ENCODE measurements at regions not wholly inside any gene's neighbourhood (a gene's known extent, or its start where the extent isn't known, plus 50 kb on each side); places are given as distances from the start of the nearest gene placed in this dataset.

DNA sequence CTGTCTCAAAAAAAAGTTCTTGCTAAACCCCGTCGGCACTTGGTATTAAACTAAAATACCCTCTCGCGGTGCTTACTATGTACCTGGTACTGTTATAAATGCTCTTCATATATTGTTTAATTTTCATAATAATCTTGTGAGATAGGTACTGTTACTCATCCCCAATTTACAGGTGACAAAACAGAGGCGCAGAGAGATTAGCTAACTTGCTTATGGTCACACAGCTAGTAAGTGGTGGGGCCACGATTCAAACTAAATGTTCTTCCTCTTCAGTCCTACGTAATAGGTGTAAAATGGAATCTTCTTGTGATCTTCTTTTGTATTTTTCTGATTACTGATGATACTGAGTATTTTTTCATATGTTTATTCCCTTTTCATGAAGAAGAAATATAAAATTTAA lies 51.3 kb downstream of the TET3 start:
- no peak for DNase-seq
- Mint-ChIP-seq H3K9me3 (no peaks in the 10 kb centered on the region), H3K36me3 (ENCODE audit: low read depth) (peaks cover 9% of the 10 kb centered on the region), H3K4me1 (ENCODE audit: low read depth) (peaks cover 84% of the 10 kb centered on the region), H3K4me3 (no peak overlapping the region), H3K27ac (peak overlapping the region; percentile 68), H3K27me3 (no peaks in the 10 kb centered on the region)
- Histone ChIP-seq H3K36me3 (ENCODE audit: insufficient read depth, low read length) (no peaks in the 10 kb centered on the region), H3K9me3 (ENCODE audit: control insufficient read depth in 1 of 2, insufficient read depth in 1 of 2, low read length in 2 of 2) (no peaks in the 10 kb centered on the region), H3K4me3 (ENCODE audit: low read length) (no peak overlapping the region), H3K27me3 (ENCODE audit: control insufficient read depth in 1 of 2, insufficient read depth in 2 of 2, low read length in 2 of 2) (no peaks in the 10 kb centered on the region), H3K4me1 (ENCODE audit: insufficient read depth, low read length) (peaks cover 67% of the 10 kb centered on the region), H3K27ac (ENCODE audit: low read depth in 1 of 2, low read length in 2 of 2) (no peak overlapping the region)
- no peak for ATAC-seq (ENCODE audit: poor library complexity)
- intact Hi-C loops (cut with DNase I, micrococcal nuclease): no loop called here
- ChIA-PET CTCF (no interaction called here), POLR2A (no interaction called here)
- TF ChIP-seq, protein P1, sequence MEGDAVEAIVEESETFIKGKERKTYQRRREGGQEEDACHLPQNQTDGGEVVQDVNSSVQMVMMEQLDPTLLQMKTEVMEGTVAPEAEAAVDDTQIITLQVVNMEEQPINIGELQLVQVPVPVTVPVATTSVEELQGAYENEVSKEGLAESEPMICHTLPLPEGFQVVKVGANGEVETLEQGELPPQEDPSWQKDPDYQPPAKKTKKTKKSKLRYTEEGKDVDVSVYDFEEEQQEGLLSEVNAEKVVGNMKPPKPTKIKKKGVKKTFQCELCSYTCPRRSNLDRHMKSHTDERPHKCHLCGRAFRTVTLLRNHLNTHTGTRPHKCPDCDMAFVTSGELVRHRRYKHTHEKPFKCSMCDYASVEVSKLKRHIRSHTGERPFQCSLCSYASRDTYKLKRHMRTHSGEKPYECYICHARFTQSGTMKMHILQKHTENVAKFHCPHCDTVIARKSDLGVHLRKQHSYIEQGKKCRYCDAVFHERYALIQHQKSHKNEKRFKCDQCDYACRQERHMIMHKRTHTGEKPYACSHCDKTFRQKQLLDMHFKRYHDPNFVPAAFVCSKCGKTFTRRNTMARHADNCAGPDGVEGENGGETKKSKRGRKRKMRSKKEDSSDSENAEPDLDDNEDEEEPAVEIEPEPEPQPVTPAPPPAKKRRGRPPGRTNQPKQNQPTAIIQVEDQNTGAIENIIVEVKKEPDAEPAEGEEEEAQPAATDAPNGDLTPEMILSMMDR (IDR thresholded peaks at IDR 0.05): no peak

DNA sequence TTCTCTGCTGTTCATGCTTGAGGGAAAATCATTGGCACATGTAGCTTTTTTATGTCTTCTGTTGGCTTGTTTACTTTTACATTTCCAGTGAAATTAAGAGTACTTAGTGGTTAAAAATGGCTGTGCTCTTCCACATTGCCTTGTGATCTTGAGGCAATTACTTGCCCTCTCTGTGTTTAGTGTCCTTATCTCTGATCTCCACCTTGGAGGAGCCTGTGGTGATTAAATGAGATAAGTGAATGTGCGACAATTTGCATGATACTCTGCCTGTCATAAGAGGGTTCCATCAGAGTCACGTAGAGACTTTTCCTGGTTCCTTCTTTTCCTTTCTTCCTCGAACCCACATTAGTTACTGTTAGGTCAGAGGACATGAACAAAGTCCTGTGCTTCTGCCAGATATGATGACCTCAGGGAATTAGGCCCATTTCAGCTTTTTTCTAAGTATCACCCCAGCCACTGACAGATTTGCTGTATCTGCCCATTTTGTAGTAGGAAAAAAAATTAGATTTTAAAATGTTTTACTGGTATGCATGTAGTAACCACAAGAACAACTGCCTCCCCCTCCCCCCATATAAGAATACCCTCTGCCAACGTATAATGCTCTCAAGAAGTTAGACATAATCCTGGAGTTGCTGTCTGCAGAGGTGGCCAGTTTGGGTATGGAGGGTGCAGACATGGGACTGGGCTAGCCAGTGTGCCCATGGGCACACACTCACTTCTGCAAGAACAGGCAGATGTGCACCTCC lies 51.9 kb downstream of the TET3 start:
- DNase-seq (no peak), ATAC-seq (ENCODE audit: poor library complexity) (no peak)
- no peak overlapping the region for H3K4me3 ChIP-seq (ENCODE audit: low read length)
- no peaks in the 10 kb centered on the region for H3K36me3 ChIP-seq (ENCODE audit: insufficient read depth, low read length)
- TF ChIP-seq, protein P1 (IDR thresholded peaks at IDR 0.05): no peak
- H3K36me3 Mint-ChIP-seq (ENCODE audit: low read depth): peaks cover 9% of the 10 kb centered on the region
- H3K27me3 ChIP-seq (ENCODE audit: control insufficient read depth in 1 of 2, insufficient read depth in 2 of 2, low read length in 2 of 2): no peaks in the 10 kb centered on the region
- H3K9me3 Mint-ChIP-seq: no peaks in the 10 kb centered on the region
- CTCF ChIA-PET: no interaction called here
- peaks cover 65% of the 10 kb centered on the region for H3K4me1 ChIP-seq (ENCODE audit: insufficient read depth, low read length)
- POLR2A ChIA-PET: no interaction called here
- intact Hi-C loops (cut with DNase I, micrococcal nuclease): no loop called here
- H3K4me3 Mint-ChIP-seq: peak overlapping the region; percentile 26
- H3K27ac Mint-ChIP-seq: peak overlapping the region; percentile 68
- H3K27me3 Mint-ChIP-seq: no peaks in the 10 kb centered on the region
- H3K9me3 ChIP-seq (ENCODE audit: control insufficient read depth in 1 of 2, insufficient read depth in 1 of 2, low read length in 2 of 2): no peaks in the 10 kb centered on the region
- H3K4me1 Mint-ChIP-seq (ENCODE audit: low read depth): peaks cover 84% of the 10 kb centered on the region
- no peak overlapping the region for H3K27ac ChIP-seq (ENCODE audit: low read depth in 1 of 2, low read length in 2 of 2)

DNA sequence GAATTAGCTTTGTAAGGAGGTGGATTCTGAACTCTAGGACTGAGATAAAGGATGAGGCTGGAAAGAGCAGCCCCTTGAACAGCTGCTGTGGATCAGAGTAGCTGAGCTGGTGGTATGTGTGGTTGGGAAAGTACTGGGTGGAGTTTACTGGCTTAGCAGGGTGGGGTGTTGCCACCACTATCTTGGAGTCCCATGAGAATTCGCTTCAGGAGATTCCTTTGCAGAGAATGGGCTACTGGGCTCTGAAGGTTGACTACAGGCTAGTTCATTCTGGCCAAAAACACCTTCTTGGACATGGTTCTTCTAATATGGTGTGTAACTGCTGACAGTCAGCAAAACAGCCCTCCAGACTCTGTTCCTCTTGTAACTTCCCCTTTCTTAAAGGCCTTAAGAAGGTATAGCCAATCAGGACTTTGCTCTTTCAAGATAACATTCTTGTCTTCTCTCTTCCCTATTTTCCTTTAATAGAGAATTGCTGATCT lies 52.7 kb downstream of the TET3 start:
- Histone ChIP-seq H3K9me3 (ENCODE audit: control insufficient read depth in 1 of 2, insufficient read depth in 1 of 2, low read length in 2 of 2) (no peaks in the 10 kb centered on the region), H3K27me3 (ENCODE audit: control insufficient read depth in 1 of 2, insufficient read depth in 2 of 2, low read length in 2 of 2) (no peaks in the 10 kb centered on the region), H3K27ac (ENCODE audit: low read depth in 1 of 2, low read length in 2 of 2) (no peak overlapping the region), H3K36me3 (ENCODE audit: insufficient read depth, low read length) (no peaks in the 10 kb centered on the region), H3K4me3 (ENCODE audit: low read length) (no peak overlapping the region), H3K4me1 (ENCODE audit: insufficient read depth, low read length) (peaks cover 57% of the 10 kb centered on the region)
- ChIA-PET POLR2A (no interaction called here), CTCF (interaction anchor here (0.5 kb wide), 1 partner anchor 11 kb away, joined by 3 read pairs; no protein-coding TSS in a partner anchor)
- ATAC-seq (ENCODE audit: poor library complexity) (no peak), DNase-seq (peak in 3 of 14 experiments; percentile 9 to 47 (median 39))
- TF ChIP-seq, protein P1 (IDR thresholded peaks at IDR 0.05): no peak
- peak overlapping the region; percentile 3 for H3K4me3 Mint-ChIP-seq
- peaks cover 84% of the 10 kb centered on the region for H3K4me1 Mint-ChIP-seq (ENCODE audit: low read depth)
- H3K27me3 Mint-ChIP-seq: no peaks in the 10 kb centered on the region
- intact Hi-C loops (cut with DNase I, micrococcal nuclease): no loop called here
- no peaks in the 10 kb centered on the region for H3K9me3 Mint-ChIP-seq
- H3K27ac Mint-ChIP-seq: peak overlapping the region; percentile 68
- H3K36me3 Mint-ChIP-seq (ENCODE audit: low read depth): peaks cover 4% of the 10 kb centered on the region
